DMS79 treated with DMSO at 0.1 percent for 48 hours (cell line): ENCODE measurements at regions not wholly inside any gene's neighbourhood (a gene's known extent, or its start where the extent isn't known, plus 50 kb on each side); places are given as distances from the start of the nearest gene placed in this dataset.

ENCODE experiments used
- DNase-seq: peaks from one replicate; lab custom pipeline; 2025; lab: John Stamatoyannopoulos, UW

DNA sequence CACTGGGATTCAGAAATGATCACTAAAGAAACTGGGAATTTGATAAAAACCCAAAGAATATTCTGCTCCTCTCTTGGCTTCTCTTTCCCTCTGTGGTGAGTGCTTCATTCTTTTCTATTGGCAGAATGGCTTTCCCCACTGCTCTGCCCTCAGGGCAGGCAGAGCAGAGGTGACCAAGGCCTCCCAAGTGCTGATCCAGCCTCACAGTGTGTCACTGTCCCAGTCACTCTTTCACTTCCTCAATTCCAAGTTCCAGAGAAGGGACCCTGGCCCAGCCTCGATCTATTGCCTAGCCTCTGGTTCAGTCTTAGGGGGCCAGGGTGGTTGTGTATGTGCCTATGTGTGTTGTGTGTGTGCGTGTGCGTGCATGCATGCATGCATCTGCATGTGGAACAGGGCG lies 180.6 kb upstream of the TMTC4 start:
- DNase-seq = no peak

- DNase-seq = no peak
Observed at GRCh38 chr13:100854006-100854405, 179.4 kb upstream of the TMTC4 start.

- no peak for DNase-seq
Observed at GRCh38 chr13:100853434-100853833, 178.8 kb upstream of the TMTC4 start.

GRCh38 chr13:100852146-100852545 lies 177.6 kb upstream of the TMTC4 start:
- no peak for DNase-seq

DNA sequence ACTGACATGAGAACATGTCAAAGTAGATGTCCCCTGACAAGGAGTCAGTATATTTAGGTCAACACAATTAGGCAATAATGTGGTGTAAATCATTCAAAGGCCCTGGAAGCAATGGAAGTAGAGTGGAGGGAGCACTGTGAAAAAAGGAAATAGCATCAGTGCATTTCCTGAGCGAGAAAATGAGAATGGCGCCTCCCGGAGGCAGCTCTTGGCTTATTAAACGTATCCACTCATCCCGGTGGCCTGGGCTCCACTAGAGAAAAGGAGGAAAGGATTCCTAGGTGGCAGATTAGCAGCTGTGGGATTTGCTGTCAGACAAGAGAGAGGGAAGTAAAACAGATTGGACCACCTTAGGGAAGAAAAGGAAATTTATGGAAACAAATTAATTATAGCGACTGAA lies 173.7 kb upstream of the TMTC4 start:
- DNase-seq = no peak

DNA sequence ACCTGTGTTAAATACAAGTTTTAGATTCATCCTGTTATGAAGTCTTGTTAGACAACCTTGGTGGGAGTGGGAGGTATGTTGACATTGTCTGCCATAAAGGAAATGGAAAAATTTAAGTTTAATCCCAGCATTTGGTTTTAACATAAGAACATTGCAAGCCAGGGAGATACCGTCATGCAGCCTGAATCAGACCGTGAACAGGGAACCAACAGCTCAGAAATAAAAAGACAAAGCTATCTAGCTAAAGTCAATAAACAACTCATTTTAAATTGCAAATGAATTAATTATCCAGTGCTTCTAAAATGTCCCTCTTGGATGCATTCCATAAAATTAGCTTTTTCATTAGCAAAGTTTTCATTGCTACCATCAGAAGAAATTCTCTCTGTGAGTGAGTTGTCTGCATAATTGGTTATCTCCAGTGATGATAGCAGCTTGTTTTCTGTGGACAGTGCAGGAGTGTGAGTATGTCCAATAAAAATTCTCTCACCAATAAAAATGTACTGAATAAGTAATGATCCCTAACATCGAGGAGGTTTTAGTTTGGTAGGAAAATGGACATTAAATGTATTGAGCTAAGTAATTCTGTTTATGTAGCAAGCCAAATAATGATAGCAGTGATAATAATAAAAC lies 170.6 kb upstream of the TMTC4 start:
- no peak for DNase-seq

- no peak for DNase-seq
Observed at GRCh38 chr13:100842136-100842535, 167.5 kb upstream of the TMTC4 start.

DNA sequence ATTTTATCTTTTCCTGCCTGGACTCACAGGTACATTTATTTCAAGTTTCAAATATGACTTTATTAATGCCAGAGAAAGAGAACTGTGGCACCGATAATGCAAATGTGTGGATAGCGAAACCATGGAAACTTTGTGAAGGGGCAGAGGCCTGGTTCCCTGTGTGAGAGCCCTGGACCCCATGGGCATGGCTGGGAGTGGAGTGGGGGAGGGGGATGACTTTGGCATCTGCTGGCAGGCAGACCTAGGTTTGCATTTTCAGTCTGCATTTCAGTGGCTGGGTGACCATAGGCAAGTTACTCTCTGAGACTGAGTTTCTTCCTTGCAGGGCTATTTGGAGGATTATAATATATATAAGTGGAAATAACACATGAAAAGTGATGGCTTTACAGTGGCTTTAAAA lies 163.8 kb upstream of the TMTC4 start:
- DNase-seq = no peak

GRCh38 chr13:100837631-100838030 lies 163.0 kb upstream of the TMTC4 start:
- no peak for DNase-seq

DNA sequence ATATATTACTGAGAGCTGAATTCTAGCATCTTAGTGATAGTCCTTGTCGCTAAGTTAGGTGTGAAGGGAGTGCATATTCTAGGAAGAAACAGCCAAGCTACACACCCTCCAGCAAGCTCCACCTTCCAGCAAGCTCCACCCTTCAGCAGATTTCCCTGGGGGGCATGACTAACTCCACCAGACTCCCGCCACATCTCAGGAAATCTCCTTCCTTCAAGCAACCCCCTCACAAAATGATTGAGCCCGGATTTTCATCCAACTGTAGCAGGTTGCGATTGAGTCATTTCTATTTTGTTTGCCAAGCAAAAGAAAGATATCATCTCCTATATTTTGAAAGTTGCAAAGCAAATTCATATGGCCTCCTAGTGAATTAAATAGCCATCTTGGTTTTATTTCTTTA lies 162.1 kb upstream of the TMTC4 start:
- DNase-seq = no peak

DNA sequence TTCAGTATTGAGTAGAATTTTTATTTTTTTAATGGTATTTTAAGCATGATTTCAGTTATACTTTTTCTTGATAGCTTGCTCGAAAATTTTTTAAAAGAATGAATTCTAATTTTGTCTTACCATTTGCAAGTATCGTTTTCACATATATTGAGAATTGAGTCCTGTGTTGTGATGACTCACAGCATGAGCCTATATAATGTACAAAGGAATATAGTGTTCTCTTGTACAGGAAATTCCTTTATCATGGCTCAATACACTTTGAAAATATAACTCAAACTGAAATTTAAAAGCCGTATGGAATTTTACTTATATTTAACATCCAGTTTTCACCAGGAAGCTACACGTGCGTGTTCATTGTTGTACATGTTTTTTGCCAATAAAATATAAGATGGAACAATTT lies 161.1 kb upstream of the TMTC4 start:
- no peak for DNase-seq

GRCh38 chr13:100833427-100833826 lies 158.8 kb upstream of the TMTC4 start:
- DNase-seq = no peak

DNA sequence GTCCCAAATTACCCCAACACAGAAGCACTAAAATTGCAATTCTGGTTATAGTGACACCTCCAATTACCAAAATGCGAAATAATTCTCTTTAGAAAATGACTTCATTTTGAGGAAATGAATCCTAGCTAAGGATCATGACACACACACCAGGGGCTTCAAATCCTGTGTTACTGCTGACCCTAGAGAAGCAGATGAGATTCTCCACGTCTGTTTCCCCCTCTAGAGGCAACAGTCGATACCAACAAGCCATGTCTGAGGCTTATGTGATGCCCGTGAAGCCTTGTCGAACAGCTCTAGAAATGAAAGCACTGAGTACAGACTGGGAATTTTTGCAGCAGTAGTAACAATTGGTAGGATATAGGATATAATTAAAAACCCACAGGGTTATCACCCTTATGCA lies 153.6 kb upstream of the TMTC4 start:
- DNase-seq = no peak

DNA sequence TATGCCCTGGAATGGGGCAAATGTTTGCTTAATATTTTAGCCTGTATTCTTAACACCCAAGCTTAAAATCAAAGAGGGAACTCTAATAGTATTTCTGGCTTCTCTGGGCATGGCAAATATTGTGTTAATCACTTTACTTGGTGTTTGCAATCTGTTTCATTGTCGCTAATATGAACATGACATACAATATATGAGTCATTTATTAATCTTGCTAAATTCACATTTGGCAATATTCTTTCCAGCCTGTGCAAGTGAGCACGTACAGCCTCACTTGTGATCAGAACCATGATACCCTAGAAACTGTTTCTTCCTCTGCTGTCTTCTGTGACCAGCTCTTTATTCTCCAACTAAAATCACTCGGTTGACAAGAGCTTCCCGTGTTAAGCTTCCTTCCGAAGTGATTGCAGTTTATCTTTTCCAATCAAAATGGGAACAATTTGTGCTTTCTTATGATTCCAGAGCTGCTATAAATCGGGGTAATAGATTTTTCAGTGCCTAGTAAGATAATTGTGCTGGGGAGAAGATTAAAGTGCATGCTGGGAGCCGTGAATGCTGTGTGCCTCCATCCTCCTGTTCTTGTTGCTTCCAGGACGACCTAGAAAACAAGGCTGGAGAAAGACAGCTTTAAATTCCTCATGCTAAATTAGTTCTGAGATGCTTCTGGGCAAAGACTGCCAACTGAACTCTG lies 153.0 kb upstream of the TMTC4 start:
- no peak for DNase-seq

- DNase-seq = no peak
Observed at GRCh38 chr13:100826441-100826840, 151.8 kb upstream of the TMTC4 start.

DNA sequence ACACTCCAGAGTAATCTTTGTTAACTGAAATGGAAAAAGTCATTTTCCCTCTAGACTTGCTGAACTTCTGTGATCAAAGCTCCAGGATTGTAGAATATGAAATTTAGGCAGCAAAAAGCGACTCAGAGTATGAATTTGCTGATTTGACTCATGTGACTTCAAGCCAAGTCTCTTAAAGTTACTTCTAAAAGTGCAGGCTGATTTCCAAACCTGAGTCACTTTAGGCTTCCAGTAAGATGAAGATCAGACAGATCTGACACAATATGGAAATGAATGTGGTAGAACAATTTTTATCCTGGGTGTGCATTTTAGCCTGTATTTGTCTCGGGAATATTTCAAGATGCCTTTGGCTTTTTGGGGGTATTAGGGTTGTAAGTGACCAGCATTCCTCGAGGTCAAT lies 151.0 kb upstream of the TMTC4 start:
- no peak for DNase-seq

- no peak for DNase-seq
Observed at GRCh38 chr13:100824366-100824765, 149.8 kb upstream of the TMTC4 start.

GRCh38 chr13:100823448-100823847 lies 148.9 kb upstream of the TMTC4 start:
- no peak for DNase-seq

DNA sequence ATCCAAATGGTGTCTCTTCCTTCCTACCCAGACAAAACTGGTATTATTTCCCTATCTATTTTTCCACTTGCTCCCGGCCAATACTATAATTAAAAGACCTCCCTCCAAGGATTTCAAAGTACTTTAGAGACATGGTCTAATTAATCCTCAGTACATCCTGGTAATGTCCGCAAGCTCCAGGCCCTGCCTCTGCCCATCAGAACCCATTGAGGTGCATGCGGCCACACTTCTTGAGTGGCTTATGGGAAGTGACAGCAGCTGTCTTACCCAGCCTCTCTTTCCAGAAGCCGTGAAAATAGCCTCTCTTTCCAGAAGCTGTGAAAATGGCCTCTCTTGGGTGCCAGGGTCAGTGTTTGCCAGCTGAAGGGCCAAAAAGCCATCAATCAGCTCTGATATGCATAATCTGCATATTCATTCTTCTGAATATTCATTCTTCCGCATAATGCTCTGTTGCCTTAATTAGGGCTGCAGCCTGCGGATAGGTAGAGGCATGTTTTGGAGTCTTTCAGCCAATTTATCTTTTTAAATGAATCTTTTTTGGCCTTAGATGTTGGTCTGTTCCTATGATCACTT lies 148.4 kb upstream of the TMTC4 start:
- no peak for DNase-seq

DNA sequence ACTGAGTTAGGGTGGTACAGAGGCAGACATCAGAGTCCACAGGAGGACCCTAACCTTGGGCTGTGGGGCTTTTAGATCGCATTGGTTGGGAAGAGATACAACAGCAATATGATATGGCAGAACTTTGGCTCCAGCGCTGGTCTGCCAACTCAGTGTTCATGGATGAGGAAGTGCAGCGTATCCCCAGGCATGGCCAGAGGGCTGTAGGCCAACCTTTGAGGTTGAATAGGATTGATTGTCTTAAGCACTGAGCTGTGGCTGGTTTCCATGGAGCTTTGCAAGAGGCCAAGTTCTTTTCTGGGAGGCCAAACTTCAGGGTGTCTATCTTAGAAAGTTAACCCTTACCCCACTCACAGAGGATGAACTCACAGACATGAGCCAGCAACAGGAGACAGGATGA lies 144.1 kb upstream of the TMTC4 start:
- no peak for DNase-seq

GRCh38 chr13:100817928-100818327 lies 143.3 kb upstream of the TMTC4 start:
- no peak for DNase-seq

DNA sequence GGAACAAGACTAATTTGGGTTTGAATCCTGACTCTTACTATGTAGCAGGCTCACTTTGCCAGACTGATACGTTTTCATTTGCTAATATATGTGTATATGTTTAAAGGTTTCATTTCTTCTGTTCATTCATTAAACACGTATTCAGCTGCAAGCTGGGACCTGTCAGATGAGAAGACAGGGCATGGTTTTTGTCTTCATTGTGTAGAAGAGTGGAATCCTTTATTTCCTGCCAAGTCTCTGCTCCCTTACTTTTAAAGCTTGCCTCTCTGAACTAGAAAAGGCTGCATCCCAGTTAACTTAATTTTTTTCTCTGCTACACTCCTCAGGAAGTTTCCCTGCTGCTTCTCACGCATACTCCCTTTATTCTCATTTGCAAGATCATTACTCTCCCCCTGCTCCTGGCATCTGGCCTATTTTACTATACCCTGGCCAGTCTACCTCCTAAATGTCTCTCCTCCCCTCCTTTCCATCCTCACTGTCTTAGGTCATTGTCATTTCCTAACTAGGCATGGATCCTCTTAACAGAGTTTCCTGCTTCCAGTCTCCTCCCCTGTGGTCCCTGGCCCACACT lies 141.0 kb upstream of the TMTC4 start:
- DNase-seq = no peak

DNA sequence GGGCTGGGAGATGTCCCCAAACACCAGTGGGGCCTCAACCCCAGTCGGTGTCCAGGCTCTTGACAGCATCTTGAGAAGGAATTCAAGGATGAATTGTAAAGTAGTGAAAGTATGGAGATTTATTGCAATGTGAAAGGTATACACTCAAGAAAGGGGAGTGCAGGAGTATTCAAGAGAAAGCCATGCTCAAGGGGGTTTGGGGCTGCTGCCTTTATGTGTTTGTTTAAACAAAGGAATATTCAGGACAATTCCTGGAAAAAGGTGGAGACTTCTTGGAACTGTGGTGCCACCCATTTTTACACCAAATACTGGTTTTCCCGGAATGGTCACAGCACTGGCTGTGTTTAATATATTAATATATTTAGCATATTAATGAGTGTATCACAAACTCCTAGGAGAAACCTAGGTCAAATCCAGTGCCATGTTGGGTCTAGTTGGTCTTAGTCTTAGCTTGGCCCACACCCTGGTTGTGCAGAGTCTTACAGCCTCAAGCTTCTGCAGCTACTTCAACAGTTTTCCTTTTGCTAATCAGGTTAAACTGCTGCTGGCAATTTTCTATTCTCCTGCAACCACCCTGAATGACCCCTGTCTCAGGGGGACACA lies 138.5 kb upstream of the TMTC4 start:
- no peak for DNase-seq
